GM23248 (cell line): ENCODE measurements at regions not wholly inside any gene's neighbourhood (a gene's known extent, or its start where the extent isn't known, plus 50 kb on each side); places are given as distances from the start of the nearest gene placed in this dataset.

Experiments used
- DNase-seq: peaks from one replicate; pipeline ENCODE4 v3.0.0-alpha.2; 2015
- H2AFZ ChIP-seq: fragments of 200-600 bp; sonication (generic); 2 replicates; pipeline ENCODE4 v1.6.1; 2016; ENCODE audit warnings: antibody characterized with exemption
- H3F3A ChIP-seq: fragments of 200-600 bp; sonication (generic); 2 replicates; pipeline ENCODE4 v1.6.1; 2016; ENCODE audit warnings: mild to moderate bottlenecking, antibody characterized with exemption, mixed run types; ENCODE audit not compliant: insufficient read depth
- H3K27ac ChIP-seq: fragments of 200-600 bp; sonication (generic); 2 replicates; pipeline ENCODE4 v1.5.1; 2016; ENCODE audit warnings: mild to moderate bottlenecking
- H3K27me3 ChIP-seq: fragments of 200-600 bp; sonication (generic); replicated peaks from 2 replicates; pipeline ENCODE4 v1.6.1; 2016; ENCODE audit warnings: mild to moderate bottlenecking; ENCODE audit not compliant: insufficient read depth
- H3K36me3 ChIP-seq: fragments of 200-600 bp; sonication (generic); 2 replicates; pipeline ENCODE4 v1.6.1; 2016; ENCODE audit warnings: low read depth, mild to moderate bottlenecking
- H3K4me1 ChIP-seq: fragments of 200-600 bp; sonication (generic); 2 replicates; pipeline ENCODE4 v1.6.1; 2016; ENCODE audit warnings: mild to moderate bottlenecking; ENCODE audit not compliant: insufficient read depth
- H3K4me2 ChIP-seq: fragments of 200-600 bp; sonication (generic); one replicate; pipeline ENCODE4 v1.6.1; 2016; ENCODE audit warnings: mild to moderate bottlenecking; ENCODE audit not compliant: unreplicated experiment
- H3K4me3 ChIP-seq: fragments of 200-600 bp; sonication (generic); 2 replicates; pipeline ENCODE4 v1.5.1; 2016; ENCODE audit warnings: mild to moderate bottlenecking
- H3K79me2 ChIP-seq: fragments of 200-600 bp; sonication (generic); 2 replicates; pipeline ENCODE4 v1.6.1; 2016; ENCODE audit warnings: mild to moderate bottlenecking; ENCODE audit not compliant: insufficient read depth
- H3K9ac ChIP-seq: fragments of 200-600 bp; sonication (generic); 2 replicates; pipeline ENCODE4 v1.6.1; 2016; ENCODE audit warnings: mild to moderate bottlenecking
- H3K9me2 ChIP-seq: fragments of 200-600 bp; sonication (generic); 2 replicates; pipeline ENCODE4 v1.6.1; 2016; ENCODE audit warnings: mixed run types, mild to moderate bottlenecking, moderate library complexity; ENCODE audit not compliant: insufficient read depth
- H3K9me3 ChIP-seq: fragments of 200-600 bp; sonication (generic); one replicate; pipeline ENCODE4 v1.6.1; 2017; ENCODE audit warnings: low read depth
- H4K20me1 ChIP-seq: fragments of 200-600 bp; sonication (generic); 2 replicates; pipeline ENCODE4 v1.6.0; 2016; ENCODE audit not compliant: insufficient read depth
- EZH2 ChIP-seq: fragments of 200-600 bp; sonication (generic); IDR thresholded peaks from 2 replicates; pipeline ENCODE4 v1.6.1; 2018; ENCODE audit warnings: antibody characterized with exemption, mild to moderate bottlenecking; ENCODE audit not compliant: insufficient read depth, poor library complexity, severe bottlenecking
- EZH2phosphoT487 ChIP-seq: fragments of 200-600 bp; sonication (generic); IDR thresholded peaks from 2 replicates; pipeline ENCODE4 v1.6.1; 2018; ENCODE audit warnings: antibody characterized with exemption, moderate library complexity, mild to moderate bottlenecking, low read depth; ENCODE audit not compliant: insufficient read depth
- WGBS, 2 experiments: methylation state at CpG; one replicate each; pipeline ENCODE4 v1.1.6; 2015 to 2017; ENCODE audit warnings: low lambda C conversion rate in 2 of 2, low coverage in 1 of 2; ENCODE audit errors: missing lambda C conversion rate in 2 of 2; 5-methylcytosine and 5-hydroxymethylcytosine counted together
- in situ Hi-C: fragments of 300-500 bp; cut with MboI; formaldehyde crosslinking; loops from 2 replicates; pipeline ENCODE4 v1.15.0; 2020

DNA sequence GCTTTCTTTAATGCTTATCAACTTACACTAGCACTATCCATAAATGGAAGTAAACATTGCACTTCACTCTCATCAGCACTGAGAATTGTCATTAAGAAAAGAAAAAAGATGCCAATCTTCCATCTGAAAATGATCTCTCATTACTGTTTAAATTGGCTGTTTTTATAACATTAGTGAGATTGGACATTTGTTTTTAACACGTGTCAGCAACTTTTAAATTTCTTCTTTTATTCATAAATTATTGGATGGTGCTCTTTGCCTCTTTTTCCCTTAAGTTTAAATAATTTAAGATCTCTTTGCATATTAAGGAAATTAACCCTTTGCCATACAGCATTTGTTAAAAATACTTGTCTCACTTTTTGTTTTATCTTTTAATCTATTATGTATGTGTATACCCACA is 146.5 kb upstream of the CHST9 start:
- TF ChIP-seq EZH2phosphoT487: no peak
- TF ChIP-seq EZH2: no peak
- H3K9me2 ChIP-seq: no peaks in the 10 kb centered on the region
- no peak overlapping the region for H3K9ac ChIP-seq
- no peak for DNase-seq
- no peak overlapping the region for H3K4me3 ChIP-seq
- H3F3A ChIP-seq: no peaks in the 10 kb centered on the region
- H3K4me2 ChIP-seq: no peak overlapping the region
- H3K9me3 ChIP-seq: no peaks in the 10 kb centered on the region
- WGBS, 2 experiments: 8 to 16% methylated on average over 1 of the region's 1 CpG
- in situ Hi-C loops: no loop called here
- H4K20me1 ChIP-seq: no peaks in the 10 kb centered on the region
- H3K4me1 ChIP-seq: no peaks in the 10 kb centered on the region
- H3K36me3 ChIP-seq: no peaks in the 10 kb centered on the region
- no peaks in the 10 kb centered on the region for H3K79me2 ChIP-seq
- no peak overlapping the region for H2AFZ ChIP-seq
- no peak overlapping the region for H3K27ac ChIP-seq
- no peaks in the 10 kb centered on the region for H3K27me3 ChIP-seq

DNA sequence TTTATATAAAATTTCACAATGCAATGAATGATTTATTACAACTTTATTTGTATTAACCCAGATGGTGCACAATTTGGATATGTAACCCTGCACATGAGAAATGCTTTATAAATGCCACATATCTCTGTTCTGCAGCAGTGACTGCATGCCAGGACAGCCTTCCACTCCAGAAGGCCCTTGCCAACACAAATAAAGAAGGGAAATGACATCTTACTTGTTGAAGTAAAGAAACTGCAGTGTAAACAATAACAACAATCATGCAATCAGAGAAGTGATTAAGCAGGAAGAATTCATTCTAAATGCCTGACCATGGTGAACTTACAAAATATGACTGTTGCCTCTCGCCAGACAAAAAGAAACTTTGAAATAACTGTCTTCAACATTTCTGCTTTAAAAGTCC is 129.9 kb upstream of the CHST9 start:
- WGBS, 2 experiments: 0% methylated on average over 1 of the region's 1 CpG

DNA sequence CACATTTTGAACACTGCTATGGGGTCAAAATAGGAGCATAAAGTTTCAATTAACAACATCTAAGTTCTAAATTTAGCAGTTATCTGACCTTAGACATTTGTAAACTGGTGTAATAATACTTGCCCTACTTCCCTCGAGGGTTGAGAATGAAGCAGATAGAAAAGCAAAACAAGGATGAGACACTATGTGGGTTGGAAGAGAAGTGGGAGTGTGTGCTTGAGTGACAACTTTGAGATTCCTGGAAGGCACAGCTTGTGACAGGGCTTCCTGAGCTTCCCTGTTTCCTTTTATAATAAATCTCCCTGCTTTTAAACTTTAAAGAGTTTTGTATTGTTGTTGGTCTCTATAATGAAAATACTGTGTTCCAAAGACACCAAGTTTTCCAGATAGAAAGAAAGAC is 128.6 kb upstream of the CHST9 start:
- Histone ChIP-seq H3K4me2 (no peak overlapping the region), H3K9me2 (no peaks in the 10 kb centered on the region), H3K9ac (no peak overlapping the region), H3K4me3 (no peak overlapping the region), H2AFZ (no peak overlapping the region), H3K27ac (no peak overlapping the region), H4K20me1 (no peaks in the 10 kb centered on the region), H3K4me1 (no peaks in the 10 kb centered on the region), H3K9me3 (no peaks in the 10 kb centered on the region), H3F3A (no peaks in the 10 kb centered on the region), H3K79me2 (no peaks in the 10 kb centered on the region), H3K36me3 (no peaks in the 10 kb centered on the region), H3K27me3 (no peaks in the 10 kb centered on the region)
- WGBS, 2 experiments: 0 to 6% methylated on average over 1 of the region's 1 CpG
- TF ChIP-seq EZH2: no peak
- no peak for TF ChIP-seq EZH2phosphoT487
- DNase-seq: no peak
- in situ Hi-C loops: no loop called here

More for the DNA sequence above, 129.9 kb upstream of the CHST9 start:
- no peaks in the 10 kb centered on the region for H4K20me1 ChIP-seq
- no peaks in the 10 kb centered on the region for H3K36me3 ChIP-seq
- H2AFZ ChIP-seq: no peak overlapping the region
- H3K9ac ChIP-seq: no peak overlapping the region
- H3F3A ChIP-seq: no peaks in the 10 kb centered on the region
- DNase-seq: no peak
- H3K27ac ChIP-seq: no peak overlapping the region
- no peaks in the 10 kb centered on the region for H3K79me2 ChIP-seq
- H3K4me1 ChIP-seq: no peaks in the 10 kb centered on the region
- no peaks in the 10 kb centered on the region for H3K27me3 ChIP-seq
- H3K9me3 ChIP-seq: no peaks in the 10 kb centered on the region
- in situ Hi-C loops: no loop called here
- no peaks in the 10 kb centered on the region; the same call in 1 of the 2 replicates for H3K9me2 ChIP-seq
- no peak overlapping the region for H3K4me3 ChIP-seq
- TF ChIP-seq EZH2: no peak
- no peak for TF ChIP-seq EZH2phosphoT487
- no peak overlapping the region for H3K4me2 ChIP-seq

DNA sequence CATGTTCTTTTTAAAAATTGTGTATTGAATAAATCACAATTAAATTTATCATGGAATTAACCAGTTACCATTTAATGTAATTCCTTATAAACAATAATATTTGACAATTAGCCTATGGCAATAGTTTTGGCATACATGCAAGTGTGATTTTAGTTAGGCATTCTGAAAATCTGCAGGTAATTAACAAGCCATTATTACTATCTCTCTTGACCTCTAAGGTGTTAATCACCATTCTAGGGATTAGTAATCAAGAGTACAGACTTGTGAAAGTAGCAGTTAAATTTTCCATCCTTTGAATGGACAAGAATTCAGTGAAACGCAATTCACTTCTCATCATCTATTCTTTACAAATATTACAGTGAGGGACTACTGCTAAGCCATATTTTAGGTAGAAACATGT is 127.7 kb upstream of the CHST9 start:
- H3K79me2 ChIP-seq: no peaks in the 10 kb centered on the region
- no peaks in the 10 kb centered on the region for H3K27me3 ChIP-seq
- H2AFZ ChIP-seq: no peak overlapping the region
- H3K4me3 ChIP-seq: no peak overlapping the region
- H3K9me2 ChIP-seq: no peaks in the 10 kb centered on the region
- H3F3A ChIP-seq: no peaks in the 10 kb centered on the region
- H3K4me2 ChIP-seq: no peak overlapping the region
- H3K9me3 ChIP-seq: no peaks in the 10 kb centered on the region
- in situ Hi-C loops: no loop called here
- H3K9ac ChIP-seq: no peak overlapping the region
- no peaks in the 10 kb centered on the region for H3K36me3 ChIP-seq
- no peaks in the 10 kb centered on the region for H3K4me1 ChIP-seq
- DNase-seq: no peak
- 49 to 65% methylated on average over 1 of the region's 1 CpG for WGBS, 2 experiments
- no peaks in the 10 kb centered on the region for H4K20me1 ChIP-seq
- TF ChIP-seq EZH2phosphoT487 (no peak), EZH2 (no peak)
- no peak overlapping the region for H3K27ac ChIP-seq

DNA sequence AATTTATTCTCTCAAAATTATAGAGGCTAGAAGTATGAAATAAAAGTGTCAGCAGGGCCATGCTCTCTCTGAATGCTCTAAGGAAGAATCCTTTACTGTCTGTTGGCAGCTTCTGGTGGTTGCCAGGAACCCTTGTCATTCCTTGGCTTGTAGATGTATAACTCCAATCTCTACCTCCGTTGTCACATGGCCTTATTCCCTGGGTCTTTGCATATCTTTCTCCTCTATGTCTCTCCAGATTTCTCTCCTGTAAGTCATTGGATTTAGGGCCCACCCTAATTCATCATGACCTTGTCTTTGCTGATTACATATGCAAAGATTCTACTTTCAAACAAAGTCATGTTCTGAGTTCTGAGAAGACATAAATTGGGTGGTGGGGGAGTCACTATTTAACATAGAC is 127.0 kb upstream of the CHST9 start:
- H3K9me2 ChIP-seq: no peaks in the 10 kb centered on the region
- 0 to 5% methylated on average over 1 of the region's 1 CpG for WGBS, 2 experiments
- no peaks in the 10 kb centered on the region for H3K9me3 ChIP-seq
- no peak overlapping the region for H3K4me2 ChIP-seq
- H3K27ac ChIP-seq: no peak overlapping the region
- H3K79me2 ChIP-seq: no peaks in the 10 kb centered on the region
- no peak overlapping the region for H3K4me3 ChIP-seq
- no peaks in the 10 kb centered on the region for H4K20me1 ChIP-seq
- no peaks in the 10 kb centered on the region for H3K4me1 ChIP-seq
- no peaks in the 10 kb centered on the region for H3F3A ChIP-seq
- TF ChIP-seq EZH2phosphoT487: no peak
- no peak for TF ChIP-seq EZH2
- H2AFZ ChIP-seq: no peak overlapping the region
- DNase-seq: no peak
- H3K36me3 ChIP-seq: no peaks in the 10 kb centered on the region
- in situ Hi-C loops: no loop called here
- H3K27me3 ChIP-seq: no peaks in the 10 kb centered on the region
- H3K9ac ChIP-seq: no peak overlapping the region
